ENCODE measurements at regions not wholly inside any gene's neighbourhood (a gene's known extent, or its start where the extent isn't known, plus 50 kb on each side); places are given as distances from the start of the nearest gene placed in this dataset.

GRCh38 chr14:53355581-53356112, 202.5 kb upstream of the DDHD1 start:
- H3F3A ChIP-seq (ENCODE audit: insufficient read depth, low read length): no peaks in the 10 kb centered on the region
- H3K4me2 ChIP-seq (ENCODE audit: low read length): no peak overlapping the region
- TF ChIP-seq CTCF (IDR thresholded peaks at IDR 0.05; ENCODE audit: low read length): no peak
- TF ChIP-seq EZH2 (IDR thresholded peaks at IDR 0.05; ENCODE audit: borderline replicate concordance, low read length): no peak
- no peaks in the 10 kb centered on the region for H3K9me3 ChIP-seq (ENCODE audit: low read length)
- no peak overlapping the region for H3K9ac ChIP-seq (ENCODE audit: low read length)
- no peaks in the 10 kb centered on the region for H3K36me3 ChIP-seq (ENCODE audit: insufficient read depth, low read length)
- H3K4me1 ChIP-seq (ENCODE audit: insufficient read depth, low read length, severe bottlenecking): no peaks in the 10 kb centered on the region
- H3K27ac ChIP-seq (ENCODE audit: low read depth, low read length, poor library complexity, severe bottlenecking): no peak overlapping the region
- no peaks in the 10 kb centered on the region for H3K27me3 ChIP-seq (ENCODE audit: insufficient read depth, low read length)
- no peaks in the 10 kb centered on the region for H3K79me2 ChIP-seq (ENCODE audit: insufficient read depth, low read length)
- no peak overlapping the region for H3K4me3 ChIP-seq (ENCODE audit: low read depth, low read length, poor library complexity, severe bottlenecking)
- no peaks in the 10 kb centered on the region for H3K9me2 ChIP-seq (ENCODE audit: low read depth, low read length)
- no peaks in the 10 kb centered on the region for H4K20me1 ChIP-seq (ENCODE audit: insufficient read depth, low read length)
- H2AFZ ChIP-seq (ENCODE audit: low read length): no peak overlapping the region

GRCh38 chr14:53354336-53354735, 201.2 kb upstream of the DDHD1 start:
- Histone ChIP-seq H3F3A (ENCODE audit: insufficient read depth, low read length) (no peaks in the 10 kb centered on the region), H3K27me3 (ENCODE audit: insufficient read depth, low read length) (no peaks in the 10 kb centered on the region), H3K79me2 (ENCODE audit: insufficient read depth, low read length) (no peaks in the 10 kb centered on the region), H3K36me3 (ENCODE audit: insufficient read depth, low read length) (no peaks in the 10 kb centered on the region), H3K4me1 (ENCODE audit: insufficient read depth, low read length, severe bottlenecking) (no peaks in the 10 kb centered on the region), H3K4me3 (ENCODE audit: low read depth, low read length, poor library complexity, severe bottlenecking) (no peak overlapping the region), H3K9me2 (ENCODE audit: low read depth, low read length) (no peaks in the 10 kb centered on the region), H3K9ac (ENCODE audit: low read length) (no peak overlapping the region), H3K4me2 (ENCODE audit: low read length) (no peak overlapping the region), H3K9me3 (ENCODE audit: low read length) (no peaks in the 10 kb centered on the region), H4K20me1 (ENCODE audit: insufficient read depth, low read length) (no peaks in the 10 kb centered on the region), H3K27ac (ENCODE audit: low read depth, low read length, poor library complexity, severe bottlenecking) (no peak overlapping the region), H2AFZ (ENCODE audit: low read length) (no peak overlapping the region)
- TF ChIP-seq EZH2 (IDR thresholded peaks at IDR 0.05; ENCODE audit: borderline replicate concordance, low read length): no peak
- no peak for TF ChIP-seq CTCF (IDR thresholded peaks at IDR 0.05; ENCODE audit: low read length)

GRCh38 chr14:53350866-53351265, 197.7 kb upstream of the DDHD1 start:
- H3K4me1 ChIP-seq (ENCODE audit: insufficient read depth, low read length, severe bottlenecking): no peaks in the 10 kb centered on the region
- no peak for TF ChIP-seq CTCF (IDR thresholded peaks at IDR 0.05; ENCODE audit: low read length)
- no peak for TF ChIP-seq EZH2 (IDR thresholded peaks at IDR 0.05; ENCODE audit: borderline replicate concordance, low read length)
- no peaks in the 10 kb centered on the region for H3K9me3 ChIP-seq (ENCODE audit: low read length)
- H3K27me3 ChIP-seq (ENCODE audit: insufficient read depth, low read length): no peaks in the 10 kb centered on the region
- no peak overlapping the region for H2AFZ ChIP-seq (ENCODE audit: low read length)
- no peaks in the 10 kb centered on the region for H3K9me2 ChIP-seq (ENCODE audit: low read depth, low read length)
- H3K4me2 ChIP-seq (ENCODE audit: low read length): no peak overlapping the region
- no peaks in the 10 kb centered on the region for H3K36me3 ChIP-seq (ENCODE audit: insufficient read depth, low read length)
- no peaks in the 10 kb centered on the region for H3F3A ChIP-seq (ENCODE audit: insufficient read depth, low read length)
- no peaks in the 10 kb centered on the region for H3K79me2 ChIP-seq (ENCODE audit: insufficient read depth, low read length)
- H3K9ac ChIP-seq (ENCODE audit: low read length): no peak overlapping the region
- no peak overlapping the region for H3K27ac ChIP-seq (ENCODE audit: low read depth, low read length, poor library complexity, severe bottlenecking)
- H3K4me3 ChIP-seq (ENCODE audit: low read depth, low read length, poor library complexity, severe bottlenecking): no peak overlapping the region
- no peaks in the 10 kb centered on the region for H4K20me1 ChIP-seq (ENCODE audit: insufficient read depth, low read length)
